NCI-H345 treated with DMSO at 0.1 percent for 48 hours (cell line): ENCODE measurements at regions not wholly inside any gene's neighbourhood (a gene's known extent, or its start where the extent isn't known, plus 50 kb on each side); places are given as distances from the start of the nearest gene placed in this dataset.
"Not testable (repeated sequence)": the region's sequence is repeated elsewhere in the genome, so short reads cannot be mapped to it uniquely, and the experiment has no call there.

Experiments used
- DNase-seq: peaks from one replicate; lab custom pipeline; 2025; ENCODE audit not compliant: unreplicated experiment; lab: John Stamatoyannopoulos, UW

DNA sequence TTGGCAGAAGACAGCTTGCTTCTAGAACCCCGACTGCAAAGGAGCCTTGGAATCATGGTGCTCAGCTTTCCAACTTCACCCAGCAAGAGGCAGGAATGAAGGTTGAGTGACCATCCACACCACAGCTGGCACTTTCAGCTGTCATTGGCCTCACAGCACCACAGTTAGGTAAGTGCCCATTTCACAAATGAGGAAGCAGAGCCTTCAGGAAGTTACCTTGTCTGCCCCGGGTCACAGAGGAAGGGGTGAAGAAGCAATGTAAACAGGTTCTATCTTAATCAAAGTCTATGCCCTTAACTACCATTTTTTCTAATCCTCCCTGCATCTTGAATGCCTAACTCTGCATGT is 156.0 kb downstream of the GLUL start:
- no peak for DNase-seq

DNA sequence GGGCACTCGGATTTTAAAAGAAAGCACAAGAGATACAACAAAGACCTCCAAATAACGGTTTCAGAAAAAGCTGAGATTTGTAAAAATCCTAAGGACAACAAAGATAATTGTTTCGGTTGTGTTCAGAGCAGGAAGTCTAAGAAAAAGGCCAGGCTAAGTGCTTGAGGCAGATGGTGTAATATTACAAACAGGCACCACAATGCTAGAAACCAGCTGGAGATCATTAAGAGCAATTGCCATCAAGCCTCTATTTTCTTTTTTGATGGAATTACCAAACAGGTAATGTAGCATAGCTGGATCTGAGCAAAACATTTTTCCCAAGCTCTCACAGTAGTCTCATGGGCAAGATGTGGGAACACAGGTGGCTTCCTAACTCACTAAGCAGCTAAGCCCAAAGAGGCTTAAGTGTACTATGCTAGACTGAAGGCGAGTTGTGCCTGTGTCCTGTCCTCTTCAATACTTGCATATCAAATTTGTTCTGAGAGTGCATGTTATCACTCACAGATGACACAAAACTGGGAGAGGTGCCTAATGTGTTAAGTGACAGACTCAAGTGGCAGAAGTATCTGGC is 161.6 kb downstream of the GLUL start:
- DNase-seq: peak; percentile 79

- no peak for DNase-seq
Observed at GRCh38 chr1:182229451-182229850, 162.1 kb downstream of the GLUL start.

DNA sequence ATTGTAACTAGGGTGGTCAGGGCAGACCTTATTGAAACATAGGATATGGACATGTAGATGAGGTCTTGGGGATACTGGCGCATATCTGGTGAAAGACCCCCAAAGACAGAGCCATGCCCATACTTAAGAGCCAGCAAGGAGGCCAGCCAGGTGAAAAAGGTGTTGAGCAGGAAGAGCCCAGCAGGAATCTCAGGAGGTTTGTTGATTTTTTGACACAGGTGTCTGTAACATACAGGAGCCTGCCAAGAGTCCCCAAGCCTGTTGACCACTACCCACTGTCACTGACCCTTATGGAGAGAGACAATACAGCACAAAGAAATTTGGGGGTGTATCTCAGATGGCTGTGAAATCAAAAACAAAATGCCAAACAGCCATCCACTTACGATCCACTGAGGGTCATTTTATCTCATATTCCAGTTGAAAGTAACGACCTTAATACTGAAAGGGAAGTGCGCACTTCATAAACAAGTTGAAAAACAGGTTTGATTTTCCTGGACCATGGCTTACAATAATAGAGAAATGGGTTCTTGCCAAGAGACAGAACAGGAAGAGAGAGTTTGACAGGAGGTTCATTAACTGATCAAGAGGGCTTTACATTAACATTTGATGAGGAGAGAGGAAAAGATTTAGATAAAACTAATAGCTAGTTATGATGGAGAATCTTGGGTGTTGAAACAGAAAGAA is 163.6 kb downstream of the GLUL start:
- DNase-seq: peak; percentile 43

DNA sequence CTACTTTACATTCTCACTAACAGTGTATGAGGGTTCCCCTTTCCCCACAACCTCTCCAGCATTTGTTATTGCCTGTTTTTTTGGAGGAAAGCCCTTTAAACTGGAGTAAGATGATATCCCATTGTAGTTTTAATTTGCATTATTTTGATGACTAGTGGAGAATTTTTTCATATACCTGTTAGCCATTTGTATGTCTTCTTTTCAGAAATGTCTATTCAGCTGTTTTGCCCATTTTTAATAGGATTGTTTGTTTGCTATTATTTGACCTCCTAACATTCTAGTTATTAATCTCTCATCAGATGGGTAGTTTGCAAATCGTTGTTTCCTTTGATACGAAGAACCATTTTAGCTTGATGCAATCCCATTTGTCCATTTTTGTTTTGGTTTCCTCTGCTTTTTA is 165.0 kb downstream of the GLUL start:
- DNase-seq: no peak

GRCh38 chr1:182225755-182226154 is 164.2 kb upstream of the ZNF648 start:
- not testable (repeated sequence) for DNase-seq

GRCh38 chr1:182221990-182222389 is 160.5 kb upstream of the ZNF648 start:
- not testable (repeated sequence) for DNase-seq

GRCh38 chr1:182221367-182221766 is 159.9 kb upstream of the ZNF648 start:
- not testable (repeated sequence) for DNase-seq

GRCh38 chr1:182217967-182218366 is 156.5 kb upstream of the ZNF648 start:
- no peak for DNase-seq

GRCh38 chr1:182217071-182217470 is 155.6 kb upstream of the ZNF648 start:
- DNase-seq: no peak

DNA sequence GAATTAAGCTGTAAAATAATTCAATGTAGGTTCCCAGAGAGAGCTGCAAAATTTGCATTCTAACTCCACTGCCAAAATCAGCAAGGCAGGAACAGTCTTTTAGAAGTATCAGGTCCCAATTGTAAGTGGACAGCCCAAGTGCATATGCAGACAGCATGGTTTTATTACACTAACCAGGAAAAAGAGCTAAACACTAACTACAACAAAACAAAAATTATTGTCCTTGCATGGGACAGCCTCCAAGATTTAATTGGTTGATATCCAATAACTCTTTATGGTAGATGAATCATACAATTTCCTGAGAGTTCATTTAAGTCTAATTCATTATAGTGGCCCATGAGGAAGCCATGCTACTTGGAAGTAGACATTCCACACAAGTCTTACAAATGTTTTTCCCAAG is 154.3 kb upstream of the ZNF648 start:
- no peak for DNase-seq

GRCh38 chr1:182213163-182213562 is 151.7 kb upstream of the ZNF648 start:
- no peak for DNase-seq

DNA sequence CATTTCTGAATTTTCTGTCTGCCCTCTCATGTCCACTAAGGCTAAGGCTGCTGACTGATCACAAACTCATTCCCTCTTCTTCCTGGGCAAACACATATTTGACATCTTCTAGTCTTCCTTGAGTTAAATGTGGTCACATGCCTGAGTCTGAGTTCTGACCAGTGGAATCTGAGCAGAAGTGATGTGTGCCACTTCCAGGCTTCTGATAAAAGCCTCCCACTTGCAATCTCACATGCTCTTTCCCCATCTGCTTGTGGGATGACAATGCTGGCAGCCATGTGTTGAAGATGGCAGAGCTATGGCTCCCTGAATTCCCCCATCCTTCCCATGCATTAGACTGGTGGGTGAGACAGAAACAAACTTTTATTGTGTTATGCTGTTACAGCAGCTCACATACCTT is 149.9 kb upstream of the ZNF648 start:
- no peak for DNase-seq

DNA sequence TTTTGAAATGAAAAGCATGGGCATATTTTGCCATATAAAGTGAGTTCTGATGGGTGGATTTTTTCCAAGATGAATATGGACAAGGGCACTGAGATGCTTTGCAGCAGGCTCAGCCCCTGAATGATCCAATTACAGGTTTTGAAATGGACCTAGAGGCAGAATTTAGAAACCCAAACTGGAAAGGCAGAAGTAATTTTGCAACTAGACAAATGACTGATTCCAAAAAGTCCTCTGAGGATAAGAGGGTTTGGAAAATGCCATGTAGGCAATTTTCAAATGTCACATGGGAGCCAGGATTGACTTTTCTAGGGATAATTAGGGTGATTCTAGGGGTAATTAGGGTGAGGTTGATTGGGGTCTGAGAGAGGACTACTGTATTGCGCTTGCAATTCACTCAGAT is 148.9 kb upstream of the ZNF648 start:
- no peak for DNase-seq

DNA sequence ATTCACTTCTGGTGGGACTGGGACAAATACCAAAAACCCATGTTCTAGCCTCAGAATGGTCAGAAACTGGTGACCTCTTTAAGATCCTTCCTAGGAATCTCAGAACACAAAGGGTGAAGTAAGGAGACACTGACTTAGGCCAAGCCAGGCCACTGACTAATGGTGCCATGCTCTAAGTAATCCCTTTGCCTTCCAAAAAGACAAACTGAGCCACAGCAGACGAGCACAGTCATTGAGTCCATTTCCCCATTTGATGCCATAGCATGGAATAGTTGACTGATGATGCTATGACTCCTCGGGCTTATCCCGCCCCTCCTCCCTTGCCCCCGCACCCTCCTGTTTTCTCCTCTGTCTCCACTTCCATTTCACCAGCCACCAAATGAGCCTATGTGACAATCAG is 145.8 kb upstream of the ZNF648 start:
- no peak for DNase-seq

DNA sequence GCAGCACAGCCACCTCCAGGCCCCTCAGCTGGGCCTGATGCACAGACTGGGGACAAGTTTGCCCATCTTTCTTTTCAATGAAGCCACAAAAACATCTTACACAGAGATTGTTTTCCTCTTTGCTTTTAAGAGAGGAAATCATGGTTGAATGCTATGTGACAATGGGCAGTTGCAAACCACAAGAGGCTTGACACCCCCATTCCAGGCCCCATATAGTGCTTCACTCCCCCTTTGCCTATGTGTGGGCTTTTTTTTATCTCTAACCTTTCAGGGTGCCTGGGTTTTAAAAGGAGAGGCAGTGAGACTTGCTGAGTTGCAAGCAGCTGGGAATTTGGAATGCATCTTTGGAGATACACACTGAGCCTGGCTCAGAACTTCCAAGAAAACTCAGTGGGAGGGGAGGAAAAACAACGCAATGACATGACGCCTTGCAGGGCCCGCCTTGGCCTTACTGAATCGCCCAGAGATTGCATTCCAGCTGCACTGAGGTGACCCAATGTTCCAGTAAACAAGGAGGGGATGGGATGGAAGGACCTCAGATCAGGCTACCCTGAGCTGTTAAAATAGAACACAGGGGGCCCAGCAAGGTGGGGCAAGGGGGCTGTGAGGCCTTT is 145.2 kb upstream of the ZNF648 start:
- DNase-seq: no peak

DNA sequence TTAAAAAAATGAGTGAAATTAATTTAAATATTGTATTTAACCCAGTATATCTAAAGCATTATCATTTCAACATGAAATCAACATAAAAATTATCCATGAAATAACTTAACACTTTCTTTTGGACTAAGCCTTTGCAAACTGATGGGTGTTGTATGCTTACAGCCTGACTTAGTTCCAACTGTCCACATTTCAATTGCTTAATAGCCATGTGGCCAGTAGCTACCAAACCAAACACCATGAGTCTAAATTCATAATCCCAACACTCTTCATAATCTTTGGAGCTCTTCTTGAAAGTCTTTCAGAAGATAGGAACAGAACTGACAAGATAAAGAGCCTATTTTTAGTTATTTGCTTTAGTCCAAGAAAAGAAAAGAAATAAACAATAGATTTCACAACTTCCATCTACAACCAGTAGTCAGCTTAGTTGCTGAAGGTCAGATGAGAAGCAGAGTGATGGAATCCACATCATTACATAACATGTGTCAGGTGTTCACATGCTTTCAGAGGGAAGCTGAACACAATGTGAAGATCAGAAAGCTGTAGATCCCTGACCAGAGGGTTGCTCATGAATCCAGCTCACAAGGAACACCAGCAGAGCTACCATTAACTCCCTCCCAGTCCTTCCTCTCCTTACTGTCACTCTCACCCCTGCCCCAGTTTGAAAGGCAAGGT is 144.0 kb upstream of the ZNF648 start:
- no peak for DNase-seq

GRCh38 chr1:182203191-182203875 is 141.8 kb upstream of the ZNF648 start:
- DNase-seq: no peak

GRCh38 chr1:182201490-182201889 is 140.0 kb upstream of the ZNF648 start:
- DNase-seq: not testable (repeated sequence)

GRCh38 chr1:182200025-182200812 is 138.7 kb upstream of the ZNF648 start:
- DNase-seq: no peak
